A549 (cell line): ENCODE measurements at regions not wholly inside any gene's neighbourhood (a gene's known extent, or its start where the extent isn't known, plus 50 kb on each side); places are given as distances from the start of the nearest gene placed in this dataset.

Experiments
- BHLHE40 ChIP-seq: IDR thresholded peaks from 2 replicates; pipeline ENCODE4 v1.6.1; 2012; ENCODE audit warnings: low read depth, low read length, inconsistent platforms
- EP300 ChIP-seq, 2 experiments: fragments of >200 bp; sonication (Bioruptor Twin); formaldehyde crosslinking; IDR thresholded peaks; 2 replicates in 1 of 2; 3 replicates in 1 of 2; pipeline ENCODE4 v1.6.1; 2016 to 2017
- HDAC2 ChIP-seq: fragments of 200-600 bp; sonication (generic); IDR thresholded peaks from 2 replicates; pipeline ENCODE4 v1.6.1; 2016
- JUN ChIP-seq, 2 experiments: fragments of >200 bp; sonication (Bioruptor Twin); formaldehyde crosslinking; IDR thresholded peaks; 2 replicates in 1 of 2; 3 replicates in 1 of 2; pipeline ENCODE4 v1.6.1; 2016 to 2017
- MAZ ChIP-seq: fragments of 150-350 bp; IDR thresholded peaks from 2 replicates; pipeline ENCODE4 v1.6.1; 2014; ENCODE audit warnings: antibody characterized with exemption, low read depth, low read length, borderline replicate concordance
- POLR2A ChIP-seq: IDR thresholded peaks from 2 replicates; pipeline ENCODE4 v1.6.1; 2012; ENCODE audit warnings: mild to moderate bottlenecking, low read length
- POLR2AphosphoS2 ChIP-seq: conservative IDR thresholded peaks from 2 replicates; pipeline ENCODE4 v1.6.1; 2012; ENCODE audit warnings: low read length, improper control_type of control experiment, inconsistent platforms
- RAD21 ChIP-seq, 2 experiments: fragments of >200 bp in 1 of 2; sonication (Bioruptor Twin) in 1 of 2; formaldehyde crosslinking in 1 of 2; IDR thresholded peaks in 1 of 2; conservative IDR thresholded peaks in 1 of 2; 2 replicates in 1 of 2; 3 replicates in 1 of 2; pipeline ENCODE4 v1.6.1; 2012 to 2018; ENCODE audit warnings: inconsistent platforms in 1 of 2
- RNF2 ChIP-seq: fragments of 200-600 bp; sonication (generic); IDR thresholded peaks from 2 replicates; pipeline ENCODE4 v1.6.1; 2016; ENCODE audit warnings: low read depth, mild to moderate bottlenecking, antibody characterized with exemption, moderate library complexity, borderline replicate concordance
- SREBF2 ChIP-seq: fragments of 450-650 bp; IDR thresholded peaks from 2 replicates; pipeline ENCODE4 v1.6.1; 2014; ENCODE audit warnings: mild to moderate bottlenecking, moderate library complexity
- TF ChIP-seq, protein P1 (sequence below): fragments of 450-650 bp; IDR thresholded peaks from 2 replicates; pipeline ENCODE4 v1.6.1; 2014; ENCODE audit warnings: antibody characterized with exemption
- TF ChIP-seq, protein P2 (sequence below): fragments of 250-450 bp; sonication (Bioruptor Pico); IDR thresholded peaks from 2 replicates; pipeline ENCODE4 v1.5.0; 2021; ENCODE audit warnings: mild to moderate bottlenecking, moderate library complexity, borderline replicate concordance
- TF ChIP-seq, protein P3 (sequence below): fragments of >200 bp; sonication (Bioruptor Twin); formaldehyde crosslinking; IDR thresholded peaks from 3 replicates; pipeline ENCODE4 v1.5.1; 2016
- TF ChIP-seq, protein P4 (sequence below): IDR thresholded peaks from 2 replicates; pipeline ENCODE4 v1.6.1; 2012

DNA sequence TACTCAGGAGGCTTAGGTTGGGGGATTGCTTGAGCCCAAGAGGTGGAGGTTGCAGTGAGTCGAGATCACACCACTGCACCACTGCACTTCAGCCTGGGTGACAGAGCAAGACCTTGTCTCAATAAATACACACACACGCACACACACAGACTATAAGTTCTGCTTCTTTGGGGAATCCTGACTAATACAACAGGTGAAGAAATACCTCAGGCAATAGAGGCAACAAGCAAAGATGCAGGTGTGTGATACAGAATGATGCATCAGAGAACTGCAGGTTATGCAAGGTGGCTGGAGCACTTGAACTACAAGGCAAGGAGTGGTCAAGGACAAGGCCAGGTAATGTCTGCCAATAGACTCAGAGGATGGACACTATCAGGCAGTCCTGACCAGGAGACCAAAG lies 117.6 kb upstream of the ZNF678 start:
- TF ChIP-seq EP300 (IDR thresholded peaks at IDR 0.05) (no peak), SREBF2 (no peak), JUN (IDR thresholded peaks at IDR 0.05) (no peak), POLR2A (no peak), POLR2AphosphoS2 (no peak), BHLHE40 (no peak), MAZ (no peak), RNF2 (no peak), RAD21 (conservative IDR thresholded peaks at IDR 0.05 in 1 of 2, IDR thresholded peaks at IDR 0.05 in 1 of 2) (no peak), HDAC2 (no peak)
- TF ChIP-seq, protein P1, sequence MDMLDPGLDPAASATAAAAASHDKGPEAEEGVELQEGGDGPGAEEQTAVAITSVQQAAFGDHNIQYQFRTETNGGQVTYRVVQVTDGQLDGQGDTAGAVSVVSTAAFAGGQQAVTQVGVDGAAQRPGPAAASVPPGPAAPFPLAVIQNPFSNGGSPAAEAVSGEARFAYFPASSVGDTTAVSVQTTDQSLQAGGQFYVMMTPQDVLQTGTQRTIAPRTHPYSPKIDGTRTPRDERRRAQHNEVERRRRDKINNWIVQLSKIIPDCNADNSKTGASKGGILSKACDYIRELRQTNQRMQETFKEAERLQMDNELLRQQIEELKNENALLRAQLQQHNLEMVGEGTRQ: no peak
- TF ChIP-seq, protein P2, sequence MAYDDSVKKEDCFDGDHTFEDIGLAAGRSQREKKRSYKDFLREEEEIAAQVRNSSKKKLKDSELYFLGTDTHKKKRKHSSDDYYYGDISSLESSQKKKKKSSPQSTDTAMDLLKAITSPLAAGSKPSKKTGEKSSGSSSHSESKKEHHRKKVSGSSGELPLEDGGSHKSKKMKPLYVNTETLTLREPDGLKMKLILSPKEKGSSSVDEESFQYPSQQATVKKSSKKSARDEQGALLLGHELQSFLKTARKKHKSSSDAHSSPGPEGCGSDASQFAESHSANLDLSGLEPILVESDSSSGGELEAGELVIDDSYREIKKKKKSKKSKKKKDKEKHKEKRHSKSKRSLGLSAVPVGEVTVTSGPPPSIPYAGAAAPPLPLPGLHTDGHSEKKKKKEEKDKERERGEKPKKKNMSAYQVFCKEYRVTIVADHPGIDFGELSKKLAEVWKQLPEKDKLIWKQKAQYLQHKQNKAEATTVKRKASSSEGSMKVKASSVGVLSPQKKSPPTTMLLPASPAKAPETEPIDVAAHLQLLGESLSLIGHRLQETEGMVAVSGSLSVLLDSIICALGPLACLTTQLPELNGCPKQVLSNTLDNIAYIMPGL (CRISPR knock-in tag): no peak
- TF ChIP-seq, protein P3, sequence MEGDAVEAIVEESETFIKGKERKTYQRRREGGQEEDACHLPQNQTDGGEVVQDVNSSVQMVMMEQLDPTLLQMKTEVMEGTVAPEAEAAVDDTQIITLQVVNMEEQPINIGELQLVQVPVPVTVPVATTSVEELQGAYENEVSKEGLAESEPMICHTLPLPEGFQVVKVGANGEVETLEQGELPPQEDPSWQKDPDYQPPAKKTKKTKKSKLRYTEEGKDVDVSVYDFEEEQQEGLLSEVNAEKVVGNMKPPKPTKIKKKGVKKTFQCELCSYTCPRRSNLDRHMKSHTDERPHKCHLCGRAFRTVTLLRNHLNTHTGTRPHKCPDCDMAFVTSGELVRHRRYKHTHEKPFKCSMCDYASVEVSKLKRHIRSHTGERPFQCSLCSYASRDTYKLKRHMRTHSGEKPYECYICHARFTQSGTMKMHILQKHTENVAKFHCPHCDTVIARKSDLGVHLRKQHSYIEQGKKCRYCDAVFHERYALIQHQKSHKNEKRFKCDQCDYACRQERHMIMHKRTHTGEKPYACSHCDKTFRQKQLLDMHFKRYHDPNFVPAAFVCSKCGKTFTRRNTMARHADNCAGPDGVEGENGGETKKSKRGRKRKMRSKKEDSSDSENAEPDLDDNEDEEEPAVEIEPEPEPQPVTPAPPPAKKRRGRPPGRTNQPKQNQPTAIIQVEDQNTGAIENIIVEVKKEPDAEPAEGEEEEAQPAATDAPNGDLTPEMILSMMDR: no peak
- TF ChIP-seq, protein P4, sequence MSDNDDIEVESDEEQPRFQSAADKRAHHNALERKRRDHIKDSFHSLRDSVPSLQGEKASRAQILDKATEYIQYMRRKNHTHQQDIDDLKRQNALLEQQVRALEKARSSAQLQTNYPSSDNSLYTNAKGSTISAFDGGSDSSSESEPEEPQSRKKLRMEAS: no peak
